Stimulated activated memory B cell treated with anti-CD40 and anti-IgM and Interleukin-4, amounts not matched to agents 10 μg/mL and 1 μg/mL and 100 μg/mL, for 72 hours (primary cell): ENCODE measurements at regions not wholly inside any gene's neighbourhood (a gene's known extent, or its start where the extent isn't known, plus 50 kb on each side); places are given as distances from the start of the nearest gene placed in this dataset.
A peak's percentile ranks its signal among the peaks of the same experiment; 100 is the strongest.

Experiments
- ATAC-seq: fragments of 150-1000 bp; cut with Tn5 transposase; 2 replicates; pipeline ENCODE4 v1.10.0; 2021
- H3K27ac Mint-ChIP-seq: one replicate; pipeline ENCODE4 v1.8.0; 2022; ENCODE audit warnings: mild to moderate bottlenecking, mixed read lengths
- H3K27me3 Mint-ChIP-seq: one replicate; pipeline ENCODE4 v1.8.0; 2022; ENCODE audit warnings: mixed read lengths
- H3K36me3 Mint-ChIP-seq: one replicate; pipeline ENCODE4 v1.8.0; 2022; ENCODE audit warnings: mixed read lengths
- H3K4me1 Mint-ChIP-seq: one replicate; pipeline ENCODE4 v1.8.0; 2022; ENCODE audit warnings: mixed read lengths
- H3K4me3 Mint-ChIP-seq: one replicate; pipeline ENCODE4 v1.8.0; 2022; ENCODE audit warnings: mild to moderate bottlenecking, moderate library complexity, mixed read lengths
- H3K9me3 Mint-ChIP-seq: one replicate; pipeline ENCODE4 v1.8.0; 2022; ENCODE audit warnings: mixed read lengths

- Mint-ChIP-seq H3K4me1 (no peaks in the 10 kb centered on the region), H3K27ac (no peak overlapping the region), H3K4me3 (no peak overlapping the region), H3K27me3 (no peaks in the 10 kb centered on the region), H3K9me3 (peaks cover 11% of the 10 kb centered on the region), H3K36me3 (no peaks in the 10 kb centered on the region)
- ATAC-seq, result peak; percentile 31
Measured at GRCh38 chr6:22025468-22026163, 271.2 kb downstream of the PRL start.

GRCh38 chr6:22026164-22026678 is 270.6 kb downstream of the PRL start:
- Mint-ChIP-seq H3K27me3 (no peaks in the 10 kb centered on the region), H3K27ac (no peak overlapping the region), H3K36me3 (no peaks in the 10 kb centered on the region), H3K4me1 (no peaks in the 10 kb centered on the region), H3K4me3 (no peak overlapping the region), H3K9me3 (peaks cover 11% of the 10 kb centered on the region)
- ATAC-seq, result no peak

- Mint-ChIP-seq H3K27ac (no peak overlapping the region), H3K36me3 (no peaks in the 10 kb centered on the region), H3K27me3 (no peaks in the 10 kb centered on the region), H3K9me3 (peaks cover 8% of the 10 kb centered on the region), H3K4me3 (no peak overlapping the region), H3K4me1 (no peaks in the 10 kb centered on the region)
- ATAC-seq, result no peak
Measured at GRCh38 chr6:22027040-22027725, 269.7 kb downstream of the PRL start.

- no peaks in the 10 kb centered on the region for H3K4me1 Mint-ChIP-seq
- H3K9me3 Mint-ChIP-seq, result no peaks in the 10 kb centered on the region
- H3K36me3 Mint-ChIP-seq, result no peaks in the 10 kb centered on the region
- no peak overlapping the region for H3K4me3 Mint-ChIP-seq
- ATAC-seq, result no peak
- no peaks in the 10 kb centered on the region for H3K27me3 Mint-ChIP-seq
- no peak overlapping the region for H3K27ac Mint-ChIP-seq
Measured at GRCh38 chr6:22028403-22029090, 268.3 kb downstream of the PRL start.

GRCh38 chr6:22029171-22029570 is 267.7 kb downstream of the PRL start:
- Mint-ChIP-seq H3K4me1 (no peaks in the 10 kb centered on the region), H3K36me3 (no peaks in the 10 kb centered on the region), H3K9me3 (no peaks in the 10 kb centered on the region), H3K4me3 (no peak overlapping the region), H3K27ac (no peak overlapping the region), H3K27me3 (no peaks in the 10 kb centered on the region)
- ATAC-seq, result no peak

- no peaks in the 10 kb centered on the region for H3K27me3 Mint-ChIP-seq
- H3K27ac Mint-ChIP-seq, result no peak overlapping the region
- ATAC-seq, result no peak
- no peak overlapping the region for H3K4me3 Mint-ChIP-seq
- H3K36me3 Mint-ChIP-seq, result no peaks in the 10 kb centered on the region
- no peaks in the 10 kb centered on the region for H3K4me1 Mint-ChIP-seq
- no peaks in the 10 kb centered on the region for H3K9me3 Mint-ChIP-seq
Measured at GRCh38 chr6:22030730-22031619, 265.9 kb downstream of the PRL start.

- no peaks in the 10 kb centered on the region for H3K4me1 Mint-ChIP-seq
- ATAC-seq, result no peak
Measured at GRCh38 chr6:22035690-22036089, 261.1 kb downstream of the PRL start.

GRCh38 chr6:22036275-22036674 is 260.6 kb downstream of the PRL start:
- H3K27ac Mint-ChIP-seq, result no peak overlapping the region
- ATAC-seq, result peak; percentile 27
- no peak overlapping the region for H3K4me3 Mint-ChIP-seq
- H3K27me3 Mint-ChIP-seq, result no peaks in the 10 kb centered on the region
- no peaks in the 10 kb centered on the region for H3K36me3 Mint-ChIP-seq
- H3K9me3 Mint-ChIP-seq, result peaks cover 8% of the 10 kb centered on the region
- no peaks in the 10 kb centered on the region for H3K4me1 Mint-ChIP-seq

More at GRCh38 chr6:22035690-22036089, 261.1 kb downstream of the PRL start:
- Mint-ChIP-seq H3K27me3 (no peaks in the 10 kb centered on the region), H3K4me3 (no peak overlapping the region), H3K27ac (no peak overlapping the region), H3K36me3 (no peaks in the 10 kb centered on the region), H3K9me3 (peaks cover 8% of the 10 kb centered on the region)

GRCh38 chr6:22036699-22037098 is 260.1 kb downstream of the PRL start:
- no peak overlapping the region for H3K27ac Mint-ChIP-seq
- H3K4me1 Mint-ChIP-seq, result no peaks in the 10 kb centered on the region
- peaks cover 8% of the 10 kb centered on the region for H3K9me3 Mint-ChIP-seq
- H3K36me3 Mint-ChIP-seq, result no peaks in the 10 kb centered on the region
- H3K27me3 Mint-ChIP-seq, result no peaks in the 10 kb centered on the region
- no peak for ATAC-seq
- H3K4me3 Mint-ChIP-seq, result no peak overlapping the region

- ATAC-seq, result no peak
- H3K4me1 Mint-ChIP-seq, result no peaks in the 10 kb centered on the region
- no peak overlapping the region for H3K27ac Mint-ChIP-seq
Measured at GRCh38 chr6:22041797-22042480, 254.9 kb downstream of the PRL start.

GRCh38 chr6:22042706-22043105 is 254.1 kb downstream of the PRL start:
- Mint-ChIP-seq H3K27me3 (no peaks in the 10 kb centered on the region), H3K36me3 (no peaks in the 10 kb centered on the region), H3K27ac (no peak overlapping the region), H3K4me3 (no peak overlapping the region), H3K4me1 (no peaks in the 10 kb centered on the region), H3K9me3 (peaks cover 8% of the 10 kb centered on the region)
- no peak for ATAC-seq

More at GRCh38 chr6:22041797-22042480, 254.9 kb downstream of the PRL start:
- H3K36me3 Mint-ChIP-seq, result no peaks in the 10 kb centered on the region
- H3K9me3 Mint-ChIP-seq, result peaks cover 8% of the 10 kb centered on the region
- no peaks in the 10 kb centered on the region for H3K27me3 Mint-ChIP-seq
- no peak overlapping the region for H3K4me3 Mint-ChIP-seq

- peaks cover 6% of the 10 kb centered on the region for H3K9me3 Mint-ChIP-seq
- no peaks in the 10 kb centered on the region for H3K4me1 Mint-ChIP-seq
- no peaks in the 10 kb centered on the region for H3K36me3 Mint-ChIP-seq
- H3K27ac Mint-ChIP-seq, result no peak overlapping the region
- ATAC-seq, result no peak
- H3K27me3 Mint-ChIP-seq, result no peaks in the 10 kb centered on the region
- no peak overlapping the region for H3K4me3 Mint-ChIP-seq
Measured at GRCh38 chr6:22043284-22043962, 253.4 kb downstream of the PRL start.

GRCh38 chr6:22045261-22045912 is 251.4 kb downstream of the PRL start:
- no peaks in the 10 kb centered on the region for H3K4me1 Mint-ChIP-seq
- H3K36me3 Mint-ChIP-seq, result no peaks in the 10 kb centered on the region
- no peak overlapping the region for H3K27ac Mint-ChIP-seq
- no peaks in the 10 kb centered on the region for H3K9me3 Mint-ChIP-seq
- H3K27me3 Mint-ChIP-seq, result no peaks in the 10 kb centered on the region
- no peak for ATAC-seq
- no peak overlapping the region for H3K4me3 Mint-ChIP-seq
